IMR-90 (cell line): ENCODE measurements at regions not wholly inside any gene's neighbourhood (a gene's known extent, or its start where the extent isn't known, plus 50 kb on each side); places are given as distances from the start of the nearest gene placed in this dataset.

Experiments
- ATAC-seq: fragments of 200-7000 bp; cut with Tn5 transposase; 2 replicates; pipeline ENCODE4 v1.9.1; 2020; ENCODE audit warnings: low read depth, mild to moderate bottlenecking, moderate library complexity
- BruUV-seq: library from RNA; stranded (reverse); fragments of 400-500 nt; replicated peaks from 2 replicates; lab custom pipeline; 2021; lab: Mats Ljungman, UMichigan
- CTCF ChIA-PET: fragments of 300-600 bp; formaldehyde crosslinking; extraction: SDS; loops from one replicate; lab custom pipeline; 2021; ENCODE audit warnings: antibody characterized with exemption; lab: Yijun Ruan, JAX
- POLR2A ChIA-PET: fragments of 300-600 bp; sonication (Branson Sonifier 250); formaldehyde crosslinking; loops from one replicate; lab custom pipeline; 2022; ENCODE audit warnings: antibody characterized with exemption; ENCODE audit not compliant: unreplicated experiment; lab: Charles Lee
- DNase-seq: peaks from one replicate; pipeline ENCODE4 v3.0.0; 2013
- H2AFZ ChIP-seq: replicated peaks from 2 replicates; pipeline ENCODE3; 2013; ENCODE audit warnings: low read length, mild to moderate bottlenecking; ENCODE audit not compliant: poor library complexity
- H2AK5ac ChIP-seq: 2 replicates; pipeline ENCODE4 v1.6.1; 2013; ENCODE audit warnings: low read depth, low read length, inconsistent platforms
- H2AK9ac ChIP-seq: replicated peaks from 2 replicates; pipeline ENCODE3; 2013; ENCODE audit warnings: mild to moderate bottlenecking, low read depth, low read length, moderate library complexity; ENCODE audit not compliant: poor library complexity
- H2BK120ac ChIP-seq: 2 replicates; pipeline ENCODE4 v1.6.1; 2013; ENCODE audit warnings: low read depth, low read length, inconsistent platforms
- H2BK15ac ChIP-seq: 3 replicates; pipeline ENCODE4 v1.6.1; 2013; ENCODE audit warnings: low read depth, low read length, inconsistent platforms
- H2BK20ac ChIP-seq: 2 replicates; pipeline ENCODE4 v1.6.1; 2013; ENCODE audit warnings: low read depth, mild to moderate bottlenecking, inconsistent platforms, low read length, moderate library complexity
- H2BK5ac ChIP-seq: 2 replicates; pipeline ENCODE4 v1.6.1; 2013; ENCODE audit warnings: mild to moderate bottlenecking, low read depth, low read length, inconsistent platforms; ENCODE audit not compliant: poor library complexity, severe bottlenecking
- H3K14ac ChIP-seq: replicated peaks from 2 replicates; pipeline ENCODE4 v1.6.1; 2013; ENCODE audit warnings: low read depth, low read length, inconsistent platforms
- H3K18ac ChIP-seq: 2 replicates; pipeline ENCODE4 v1.6.1; 2013; ENCODE audit warnings: low read depth, low read length, control low read depth
- H3K23ac ChIP-seq: 2 replicates; pipeline ENCODE4 v1.6.1; 2013; ENCODE audit warnings: low read depth, low read length, inconsistent platforms
- H3K27ac ChIP-seq: 2 replicates; pipeline ENCODE4 v1.5.1; 2013; ENCODE audit warnings: mild to moderate bottlenecking, control low read depth, low read length; ENCODE audit not compliant: insufficient read depth
- H3K27me3 ChIP-seq: 2 replicates; pipeline ENCODE4 v1.6.1; 2013; ENCODE audit warnings: low read length; ENCODE audit not compliant: control insufficient read depth, insufficient read depth
- H3K36me3 ChIP-seq: 2 replicates; pipeline ENCODE4 v1.6.1; 2013; ENCODE audit warnings: low read length, mixed read lengths; ENCODE audit not compliant: control insufficient read depth, insufficient read depth
- H3K4ac ChIP-seq: 2 replicates; pipeline ENCODE4 v1.6.1; 2013; ENCODE audit warnings: low read depth, low read length, inconsistent platforms
- H3K4me1 ChIP-seq: 2 replicates; pipeline ENCODE4 v1.6.1; 2013; ENCODE audit warnings: low read length, mixed read lengths; ENCODE audit not compliant: control insufficient read depth, insufficient read depth
- H3K4me2 ChIP-seq: 2 replicates; pipeline ENCODE4 v1.6.1; 2013; ENCODE audit warnings: low read depth, mild to moderate bottlenecking, control low read depth, low read length, moderate library complexity
- H3K4me3 ChIP-seq: 2 replicates; pipeline ENCODE4 v1.5.1; 2013; ENCODE audit warnings: low read depth, mild to moderate bottlenecking, control low read depth, low read length, moderate library complexity; ENCODE audit not compliant: insufficient read depth
- H3K56ac ChIP-seq: 2 replicates; pipeline ENCODE4 v1.6.1; 2013; ENCODE audit warnings: low read length, inconsistent platforms; ENCODE audit not compliant: insufficient read depth; ENCODE audit errors: extremely low read depth
- H3K79me1 ChIP-seq, 2 experiments: 2 replicates each; pipeline ENCODE4 v1.6.1; 2013; ENCODE audit warnings: low read length in 2 of 2, inconsistent platforms in 1 of 2, low read depth in 1 of 2
- H3K9ac ChIP-seq: 2 replicates; pipeline ENCODE4 v1.6.1; 2013; ENCODE audit warnings: low read depth, low read length, control low read depth
- H3K9me1 ChIP-seq: 2 replicates; pipeline ENCODE4 v1.6.1; 2013; ENCODE audit warnings: low read length, inconsistent platforms; ENCODE audit not compliant: insufficient read depth
- H3K9me3 ChIP-seq: 2 replicates; pipeline ENCODE4 v1.6.1; 2013; ENCODE audit warnings: low read length; ENCODE audit not compliant: control insufficient read depth, insufficient read depth
- H4K20me1 ChIP-seq: 2 replicates; pipeline ENCODE4 v1.6.1; 2013; ENCODE audit warnings: low read length, inconsistent platforms; ENCODE audit not compliant: insufficient read depth
- H4K5ac ChIP-seq: 2 replicates; pipeline ENCODE4 v1.6.1; 2013; ENCODE audit warnings: mild to moderate bottlenecking, low read depth, low read length, control low read depth
- H4K8ac ChIP-seq, 2 experiments: 2 replicates each; pipeline ENCODE4 v1.6.1; 2013; ENCODE audit warnings: low read depth in 2 of 2, low read length in 2 of 2, control low read depth in 1 of 2, inconsistent platforms in 1 of 2
- H4K91ac ChIP-seq: 2 replicates; pipeline ENCODE4 v1.6.1; 2013; ENCODE audit warnings: low read depth, low read length, inconsistent platforms; ENCODE audit not compliant: insufficient read depth
- CEBPB ChIP-seq: IDR thresholded peaks from 2 replicates; pipeline ENCODE4 v1.6.1; 2012; ENCODE audit warnings: low read depth, low read length, improper control_type of control experiment
- MXI1 ChIP-seq: IDR thresholded peaks from 2 replicates; pipeline ENCODE4 v1.6.1; 2012; ENCODE audit warnings: low read depth, mild to moderate bottlenecking, low read length, moderate library complexity, borderline replicate concordance
- RFX5 ChIP-seq: IDR thresholded peaks from 2 replicates; pipeline ENCODE4 v1.8.0; 2012; ENCODE audit warnings: low read depth, mild to moderate bottlenecking, low read length, moderate library complexity
- WGBS, 2 experiments: methylation state at CpG; one replicate each; pipeline versions ENCODE4 v1.1.5 to v1.1.7; 2013; ENCODE audit warnings: missing lambda C conversion rate in 2 of 2; ENCODE audit not compliant: insufficient read length in 1 of 2; ENCODE audit errors: extremely low coverage in 2 of 2; 5-methylcytosine and 5-hydroxymethylcytosine counted together
- dilution Hi-C: fragments of 300-500 bp; cut with HindIII; formaldehyde crosslinking; loops from one replicate; pipeline ENCODE4 v1.14.3; 2018; ENCODE audit warnings: low sequenced_read_pairs; ENCODE audit not compliant: unreplicated experiment
- in situ Hi-C: fragments of 300-500 bp; cut with MboI; formaldehyde crosslinking; loops from 3 replicates; pipeline ENCODE4 v1.14.3; 2019; ENCODE audit warnings: low sequenced_read_pairs, inconsistent platforms, mixed read lengths
- intact Hi-C: fragments of 100-400 bp; cut with micrococcal nuclease; formaldehyde crosslinking; loops from 2 replicates; pipeline ENCODE4 v1.10.0; 2022

GRCh38 chr11:23604966-23605365, 744.7 kb upstream of the CCDC179 start:
- Histone ChIP-seq H2BK120ac (no peak overlapping the region), H3K9me1 (no peaks in the 10 kb centered on the region), H3K23ac (no peak overlapping the region), H3K9me3 (no peaks in the 10 kb centered on the region), H2AK9ac (no peak overlapping the region), H3K4me1 (no peaks in the 10 kb centered on the region), H3K56ac (no peak overlapping the region), H4K8ac (no peak overlapping the region), H2AK5ac (no peak overlapping the region), H3K79me1 (no peaks in the 10 kb centered on the region), H4K91ac (no peak overlapping the region), H2AFZ (no peak overlapping the region), H3K36me3 (no peaks in the 10 kb centered on the region), H3K18ac (no peak overlapping the region), H3K4ac (no peak overlapping the region), H3K4me3 (no peak overlapping the region), H3K27ac (no peak overlapping the region; the same call in 1 of the 2 replicates), H2BK20ac (no peak overlapping the region), H4K20me1 (no peaks in the 10 kb centered on the region), H2BK15ac (no peak overlapping the region), H2BK5ac (no peak overlapping the region), H3K27me3 (no peaks in the 10 kb centered on the region), H3K9ac (no peak overlapping the region), H3K14ac (no peak overlapping the region), H3K4me2 (peak overlapping the region; percentile 17; the same call in 1 of the 2 replicates), H4K5ac (no peak overlapping the region)
- DNase-seq (peak; percentile 70), ATAC-seq (peak; percentile 74)
- no TSS peak for BruUV-seq
- POLR2A ChIA-PET: interaction anchor here (0.7 kb wide), 1 partner anchor 291 kb away, joined by 7 read pairs; no protein-coding TSS in a partner anchor
- in situ Hi-C loops (no loop called here), intact Hi-C loops (no loop called here), dilution Hi-C loops (no loop called here)
- no CpG with 5 or more reads among the region's 3 CpGs for WGBS, 2 experiments
- CTCF ChIA-PET: interaction anchor here (0.7 kb wide), 1 partner anchor 62 kb away, joined by 3 read pairs; no protein-coding TSS in a partner anchor
- TF ChIP-seq RFX5: no peak
- TF ChIP-seq MXI1: no peak
- TF ChIP-seq CEBPB: peak; percentile 57
